Neural progenitor cell (in vitro differentiated cells): ENCODE measurements at regions not wholly inside any gene's neighbourhood (a gene's known extent, or its start where the extent isn't known, plus 50 kb on each side); places are given as distances from the start of the nearest gene placed in this dataset.
A peak's percentile ranks its signal among the peaks of the same experiment; 100 is the strongest.

Experiments used
- DNase-seq: peaks from one replicate; pipeline ENCODE4 v3.0.0-alpha.2; 2016; ENCODE audit warnings: low spot score
- H2AFZ ChIP-seq: fragments of 200-600 bp; sonication (generic); replicated peaks from 2 replicates; pipeline ENCODE4 v1.6.1; 2016; ENCODE audit warnings: antibody characterized with exemption
- H3F3A ChIP-seq: fragments of 200-600 bp; sonication (generic); 2 replicates; pipeline ENCODE4 v1.6.1; 2016; ENCODE audit warnings: antibody characterized with exemption, low read depth
- H3K27ac ChIP-seq: fragments of 200-600 bp; sonication (generic); 2 replicates; pipeline ENCODE4 v1.5.1; 2016; ENCODE audit warnings: mild to moderate bottlenecking
- H3K27me3 ChIP-seq: fragments of 200-600 bp; sonication (generic); 2 replicates; pipeline ENCODE4 v1.6.1; 2016; ENCODE audit warnings: mild to moderate bottlenecking, moderate library complexity
- H3K36me3 ChIP-seq: fragments of 200-600 bp; sonication (generic); 2 replicates; pipeline ENCODE4 v1.5.1; 2016
- H3K4me1 ChIP-seq: fragments of 200-600 bp; sonication (generic); 2 replicates; pipeline ENCODE4 v1.6.1; 2016; ENCODE audit warnings: mixed run types
- H3K4me2 ChIP-seq: fragments of 200-600 bp; sonication (generic); 2 replicates; pipeline ENCODE4 v1.6.1; 2016
- H3K4me3 ChIP-seq: fragments of 200-600 bp; sonication (generic); 2 replicates; pipeline ENCODE4 v1.5.1; 2016
- H3K79me2 ChIP-seq: fragments of 200-600 bp; sonication (generic); 2 replicates; pipeline ENCODE4 v1.6.1; 2016; ENCODE audit warnings: low read depth
- H3K9ac ChIP-seq: fragments of 200-600 bp; sonication (generic); 2 replicates; pipeline ENCODE4 v1.6.1; 2016
- H3K9me3 ChIP-seq: fragments of 200-600 bp; sonication (generic); 2 replicates; pipeline ENCODE4 v1.5.1; 2016; ENCODE audit warnings: low read depth
- H4K20me1 ChIP-seq: fragments of 200-600 bp; sonication (generic); 2 replicates; pipeline ENCODE4 v1.6.1; 2016; ENCODE audit warnings: low read depth
- H3K27ac Mint-ChIP-seq: 3 replicates; pipeline ENCODE4 v1.8.0; 2021; ENCODE audit warnings: mixed read lengths
- H3K27me3 Mint-ChIP-seq: 2 replicates; pipeline ENCODE4 v1.8.0; 2022; ENCODE audit warnings: low read depth, mild to moderate bottlenecking, inconsistent platforms, moderate library complexity, mixed read lengths; ENCODE audit not compliant: insufficient read depth
- H3K36me3 Mint-ChIP-seq: 3 replicates; pipeline ENCODE4 v1.8.0; 2021; ENCODE audit warnings: mixed read lengths
- H3K4me1 Mint-ChIP-seq: 3 replicates; pipeline ENCODE4 v1.8.0; 2021; ENCODE audit warnings: mixed read lengths
- H3K4me3 Mint-ChIP-seq: 3 replicates; pipeline ENCODE4 v1.8.0; 2021; ENCODE audit warnings: mild to moderate bottlenecking, moderate library complexity, mixed read lengths
- H3K9me3 Mint-ChIP-seq: 3 replicates; pipeline ENCODE4 v1.8.0; 2020; ENCODE audit warnings: mixed read lengths
- EZH2 ChIP-seq: fragments of 200-600 bp; sonication (generic); IDR thresholded peaks from 2 replicates; pipeline ENCODE4 v1.6.1; 2017; ENCODE audit warnings: antibody characterized with exemption, mild to moderate bottlenecking, moderate library complexity
- EZH2phosphoT487 ChIP-seq: fragments of 200-600 bp; sonication (generic); IDR thresholded peaks from 2 replicates; pipeline ENCODE4 v1.6.1; 2017; ENCODE audit warnings: antibody characterized with exemption
- TF ChIP-seq, protein P1 (sequence below): fragments of 200-600 bp; sonication (generic); IDR thresholded peaks from 2 replicates; pipeline ENCODE4 v1.5.1; 2017; ENCODE audit warnings: antibody characterized with exemption, mild to moderate bottlenecking

DNA sequence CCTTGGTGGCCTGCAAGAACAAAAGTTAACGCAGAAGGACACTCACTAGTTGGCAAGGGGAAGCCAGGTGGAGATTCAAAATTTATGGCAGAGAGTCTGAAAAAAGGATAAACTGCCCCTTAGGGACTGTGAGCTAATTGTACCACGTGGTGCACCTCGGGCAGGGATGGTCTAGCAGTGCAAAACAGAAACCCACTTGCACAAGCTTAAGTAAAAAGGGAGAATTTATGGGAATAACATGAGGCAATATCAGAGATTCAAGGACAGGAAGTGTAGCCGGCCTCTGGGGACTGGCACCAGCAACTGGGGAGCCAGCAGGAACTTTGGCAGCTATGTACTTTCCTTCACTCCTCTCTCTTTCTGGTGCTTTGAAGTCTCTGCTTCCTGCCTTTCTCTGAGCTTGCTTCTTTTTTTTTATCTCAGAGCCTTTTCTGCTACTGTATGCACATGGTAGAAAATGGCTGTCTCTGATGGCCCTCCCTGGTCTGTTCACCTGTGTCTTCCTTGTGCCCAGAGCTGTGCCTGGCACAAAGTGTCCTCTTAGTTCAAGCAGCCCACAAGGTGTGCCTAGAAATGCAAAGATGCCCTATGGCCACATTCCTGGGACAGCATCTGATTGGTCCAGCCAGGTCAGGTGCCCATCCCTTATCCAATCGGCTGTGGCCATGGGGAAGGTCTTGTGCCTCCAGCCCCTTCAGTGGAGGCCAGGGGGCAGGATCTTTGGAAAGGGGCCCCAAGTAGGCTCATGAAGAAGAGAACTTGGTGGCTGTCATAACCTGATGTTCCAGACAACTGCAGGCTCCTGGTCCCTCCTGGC, 114.8 kb upstream of the ATP6AP2 start:
- TF ChIP-seq, protein P1, sequence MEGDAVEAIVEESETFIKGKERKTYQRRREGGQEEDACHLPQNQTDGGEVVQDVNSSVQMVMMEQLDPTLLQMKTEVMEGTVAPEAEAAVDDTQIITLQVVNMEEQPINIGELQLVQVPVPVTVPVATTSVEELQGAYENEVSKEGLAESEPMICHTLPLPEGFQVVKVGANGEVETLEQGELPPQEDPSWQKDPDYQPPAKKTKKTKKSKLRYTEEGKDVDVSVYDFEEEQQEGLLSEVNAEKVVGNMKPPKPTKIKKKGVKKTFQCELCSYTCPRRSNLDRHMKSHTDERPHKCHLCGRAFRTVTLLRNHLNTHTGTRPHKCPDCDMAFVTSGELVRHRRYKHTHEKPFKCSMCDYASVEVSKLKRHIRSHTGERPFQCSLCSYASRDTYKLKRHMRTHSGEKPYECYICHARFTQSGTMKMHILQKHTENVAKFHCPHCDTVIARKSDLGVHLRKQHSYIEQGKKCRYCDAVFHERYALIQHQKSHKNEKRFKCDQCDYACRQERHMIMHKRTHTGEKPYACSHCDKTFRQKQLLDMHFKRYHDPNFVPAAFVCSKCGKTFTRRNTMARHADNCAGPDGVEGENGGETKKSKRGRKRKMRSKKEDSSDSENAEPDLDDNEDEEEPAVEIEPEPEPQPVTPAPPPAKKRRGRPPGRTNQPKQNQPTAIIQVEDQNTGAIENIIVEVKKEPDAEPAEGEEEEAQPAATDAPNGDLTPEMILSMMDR, result no peak
- TF ChIP-seq EZH2phosphoT487 (no peak), EZH2 (no peak)
- peaks cover 16% of the 10 kb centered on the region for H3K4me1 ChIP-seq
- H3K4me2 ChIP-seq, result no peak overlapping the region
- no peak overlapping the region for H2AFZ ChIP-seq
- Mint-ChIP-seq H3K9me3 (peaks cover 22% of the 10 kb centered on the region), H3K4me1 (peaks cover 24% of the 10 kb centered on the region), H3K27me3 (peaks cover 8% of the 10 kb centered on the region), H3K27ac (no peak overlapping the region), H3K4me3 (no peak overlapping the region), H3K36me3 (peaks cover 3% of the 10 kb centered on the region)
- no peaks in the 10 kb centered on the region for H3K79me2 ChIP-seq
- H3F3A ChIP-seq, result peaks cover 7% of the 10 kb centered on the region
- no peaks in the 10 kb centered on the region for H3K27me3 ChIP-seq
- no peak overlapping the region for H3K27ac ChIP-seq
- no peaks in the 10 kb centered on the region for H3K36me3 ChIP-seq
- DNase-seq, result no peak
- no peaks in the 10 kb centered on the region for H3K9me3 ChIP-seq
- no peak overlapping the region for H3K4me3 ChIP-seq
- no peaks in the 10 kb centered on the region for H4K20me1 ChIP-seq
- no peak overlapping the region for H3K9ac ChIP-seq

DNA sequence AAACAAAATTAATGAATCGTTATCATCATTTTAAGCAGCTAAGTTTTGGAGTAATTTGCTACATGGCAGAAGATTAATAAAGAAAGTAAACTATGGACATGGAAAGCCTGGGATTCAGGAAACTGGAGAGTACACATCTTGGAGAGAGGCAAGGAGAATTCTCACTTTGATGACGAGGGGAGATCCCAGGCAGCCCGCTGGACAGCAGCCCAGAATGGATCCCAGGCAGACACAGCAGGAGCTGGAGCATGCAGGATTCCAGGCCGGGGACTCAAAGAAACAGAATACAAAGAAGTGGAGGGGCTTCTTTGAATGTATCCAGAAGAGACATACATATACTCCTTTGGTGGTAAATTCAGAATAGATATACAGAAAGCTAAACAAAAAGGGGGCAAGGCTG, 118.0 kb upstream of the ATP6AP2 start:
- H3K4me3 ChIP-seq, result no peak overlapping the region
- H3K4me2 ChIP-seq, result no peak overlapping the region
- H3K4me3 Mint-ChIP-seq, result no peak overlapping the region
- no peaks in the 10 kb centered on the region for H4K20me1 ChIP-seq
- peaks cover 19% of the 10 kb centered on the region for H3K27me3 Mint-ChIP-seq
- H3K79me2 ChIP-seq, result no peaks in the 10 kb centered on the region
- H3F3A ChIP-seq, result peaks cover 18% of the 10 kb centered on the region
- H3K27ac ChIP-seq, result no peak overlapping the region
- peaks cover 3% of the 10 kb centered on the region for H3K36me3 Mint-ChIP-seq
- DNase-seq, result no peak
- peaks cover 32% of the 10 kb centered on the region for H3K4me1 Mint-ChIP-seq
- H3K4me1 ChIP-seq, result peaks cover 28% of the 10 kb centered on the region
- TF ChIP-seq, protein P1, result no peak
- TF ChIP-seq EZH2 (no peak), EZH2phosphoT487 (no peak)
- H3K9me3 Mint-ChIP-seq, result peaks cover 30% of the 10 kb centered on the region
- no peaks in the 10 kb centered on the region for H3K27me3 ChIP-seq
- peak overlapping the region; percentile 21 for H3K27ac Mint-ChIP-seq
- no peaks in the 10 kb centered on the region for H3K9me3 ChIP-seq
- H3K9ac ChIP-seq, result no peak overlapping the region
- no peaks in the 10 kb centered on the region for H3K36me3 ChIP-seq
- no peak overlapping the region for H2AFZ ChIP-seq

DNA sequence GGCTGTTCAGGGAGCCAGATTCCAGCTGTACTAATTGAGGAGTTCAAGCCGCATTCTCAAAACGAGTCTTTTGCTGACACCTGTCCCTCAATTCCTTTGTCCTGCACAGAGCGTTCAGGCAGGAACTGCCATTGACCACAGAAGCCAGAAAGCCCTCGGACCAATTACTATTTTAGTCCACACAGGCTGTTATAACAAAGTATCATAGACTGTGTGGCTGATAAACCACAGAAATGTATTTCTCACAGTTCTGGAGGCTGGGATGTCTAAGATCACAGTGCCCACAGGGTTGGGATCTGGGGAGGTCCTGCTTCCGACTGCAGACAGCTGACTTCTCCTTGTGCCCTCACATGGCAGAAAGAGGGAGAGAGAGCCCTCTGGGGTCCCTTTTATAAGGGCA, 119.8 kb upstream of the ATP6AP2 start:
- Histone ChIP-seq H3K4me3 (no peak overlapping the region), H2AFZ (no peak overlapping the region), H3K27me3 (no peaks in the 10 kb centered on the region), H3F3A (peaks cover 33% of the 10 kb centered on the region), H3K36me3 (no peaks in the 10 kb centered on the region), H3K27ac (no peak overlapping the region), H3K79me2 (no peaks in the 10 kb centered on the region), H3K4me1 (peaks cover 39% of the 10 kb centered on the region), H3K9me3 (no peaks in the 10 kb centered on the region), H4K20me1 (no peaks in the 10 kb centered on the region), H3K9ac (no peak overlapping the region), H3K4me2 (no peak overlapping the region)
- TF ChIP-seq EZH2phosphoT487 (no peak), EZH2 (no peak)
- TF ChIP-seq, protein P1, result no peak
- no peaks in the 10 kb centered on the region for H3K36me3 Mint-ChIP-seq
- DNase-seq, result no peak
- H3K9me3 Mint-ChIP-seq, result peaks cover 30% of the 10 kb centered on the region
- H3K27me3 Mint-ChIP-seq, result peaks cover 19% of the 10 kb centered on the region
- no peak overlapping the region for H3K4me3 Mint-ChIP-seq
- peaks cover 31% of the 10 kb centered on the region for H3K4me1 Mint-ChIP-seq
- no peak overlapping the region for H3K27ac Mint-ChIP-seq
